KMS-11 (cell line): ENCODE measurements at regions not wholly inside any gene's neighbourhood (a gene's known extent, or its start where the extent isn't known, plus 50 kb on each side); places are given as distances from the start of the nearest gene placed in this dataset.
"Not testable (repeated sequence)": the region's sequence is repeated elsewhere in the genome, so short reads cannot be mapped to it uniquely, and the experiment has no call there.

Experiments used
- H2AFZ ChIP-seq: fragments of 200-600 bp; sonication (generic); 2 replicates; pipeline ENCODE4 v1.6.1; 2016; ENCODE audit warnings: antibody characterized with exemption, mixed run types, low read depth
- H3K27ac ChIP-seq: fragments of 200-600 bp; sonication (generic); 2 replicates; pipeline ENCODE4 v1.6.1; 2016; ENCODE audit warnings: mild to moderate bottlenecking, mixed run types
- H3K27me3 ChIP-seq: fragments of 200-600 bp; sonication (generic); 2 replicates; pipeline ENCODE4 v1.6.1; 2017; ENCODE audit warnings: mild to moderate bottlenecking, low read depth, mixed run types, moderate library complexity; ENCODE audit not compliant: insufficient read depth
- H3K36me3 ChIP-seq: fragments of 200-600 bp; sonication (generic); 2 replicates; pipeline ENCODE4 v1.6.1; 2017; ENCODE audit warnings: mild to moderate bottlenecking, mixed run types; ENCODE audit not compliant: insufficient read depth
- H3K4me1 ChIP-seq: fragments of 200-600 bp; sonication (generic); 2 replicates; pipeline ENCODE4 v1.6.1; 2016; ENCODE audit warnings: mild to moderate bottlenecking, low read depth, mixed run types; ENCODE audit not compliant: poor library complexity, severe bottlenecking
- H3K4me2 ChIP-seq: fragments of 200-600 bp; sonication (generic); 2 replicates; pipeline ENCODE4 v1.7.0; 2016; ENCODE audit warnings: mild to moderate bottlenecking, mixed run types
- H3K4me3 ChIP-seq: fragments of 200-600 bp; sonication (generic); IDR thresholded peaks from 2 replicates; pipeline ENCODE4 v1.6.1; 2017; ENCODE audit warnings: low read depth, low read length, mixed read lengths; ENCODE audit not compliant: insufficient read depth
- H3K79me2 ChIP-seq: fragments of 200-600 bp; sonication (generic); 2 replicates; pipeline ENCODE4 v1.6.1; 2016; ENCODE audit warnings: low read depth, mixed run types; ENCODE audit not compliant: insufficient read depth
- H3K9ac ChIP-seq: fragments of 200-600 bp; sonication (generic); 2 replicates; pipeline ENCODE4 v1.6.1; 2016; ENCODE audit warnings: mild to moderate bottlenecking, mixed run types
- H4K20me1 ChIP-seq: fragments of 200-600 bp; sonication (generic); 2 replicates; pipeline ENCODE4 v1.6.1; 2016; ENCODE audit warnings: mild to moderate bottlenecking, mixed run types; ENCODE audit not compliant: insufficient read depth
- CTCF ChIP-seq: fragments of 200-600 bp; sonication (generic); conservative IDR thresholded peaks from 2 replicates; pipeline ENCODE4 v1.6.1; 2017; ENCODE audit warnings: low read depth, mild to moderate bottlenecking, antibody characterized with exemption, low read length, moderate library complexity, mixed read lengths

- Histone ChIP-seq H3K4me2 (no peak overlapping the region), H3K79me2 (no peaks in the 10 kb centered on the region), H3K9ac (no peak overlapping the region), H3K27ac (no peak overlapping the region), H3K4me3 (no peak overlapping the region), H4K20me1 (no peaks in the 10 kb centered on the region), H3K27me3 (no peaks in the 10 kb centered on the region; the same call in 1 of the 2 replicates), H3K36me3 (no peaks in the 10 kb centered on the region), H2AFZ (no peak overlapping the region), H3K4me1 (no peaks in the 10 kb centered on the region)
- TF ChIP-seq CTCF, result no peak
Measured at GRCh38 chr22:27250886-27251285, 550.7 kb downstream of the MN1 start.

GRCh38 chr22:27251563-27251962, 550.0 kb downstream of the MN1 start:
- Histone ChIP-seq H3K79me2 (no peaks in the 10 kb centered on the region), H3K9ac (no peak overlapping the region), H3K4me3 (no peak overlapping the region), H3K27me3 (no peaks in the 10 kb centered on the region; the same call in 1 of the 2 replicates), H2AFZ (no peak overlapping the region), H4K20me1 (no peaks in the 10 kb centered on the region), H3K27ac (no peak overlapping the region), H3K4me1 (no peaks in the 10 kb centered on the region), H3K4me2 (no peak overlapping the region), H3K36me3 (no peaks in the 10 kb centered on the region)
- TF ChIP-seq CTCF, result no peak

GRCh38 chr22:27252282-27253049, 549.1 kb downstream of the MN1 start:
- H3K4me3 ChIP-seq, result no peak overlapping the region

GRCh38 chr22:27253108-27253902, 548.3 kb downstream of the MN1 start:
- no peaks in the 10 kb centered on the region for H3K36me3 ChIP-seq
- H3K4me2 ChIP-seq, result no peak overlapping the region
- no peaks in the 10 kb centered on the region for H3K4me1 ChIP-seq
- H3K27me3 ChIP-seq, result no peaks in the 10 kb centered on the region
- H3K27ac ChIP-seq, result no peak overlapping the region
- H3K9ac ChIP-seq, result no peak overlapping the region
- H3K79me2 ChIP-seq, result no peaks in the 10 kb centered on the region
- H2AFZ ChIP-seq, result no peak overlapping the region
- H4K20me1 ChIP-seq, result no peaks in the 10 kb centered on the region
- no peak overlapping the region for H3K4me3 ChIP-seq
- no peak for TF ChIP-seq CTCF

More at GRCh38 chr22:27252282-27253049, 549.1 kb downstream of the MN1 start:
- H3K4me2 ChIP-seq, result no peak overlapping the region
- H4K20me1 ChIP-seq, result no peaks in the 10 kb centered on the region
- no peak overlapping the region for H2AFZ ChIP-seq
- no peaks in the 10 kb centered on the region for H3K79me2 ChIP-seq
- no peak overlapping the region for H3K9ac ChIP-seq
- no peak overlapping the region for H3K27ac ChIP-seq
- TF ChIP-seq CTCF, result no peak
- H3K27me3 ChIP-seq, result no peaks in the 10 kb centered on the region
- no peaks in the 10 kb centered on the region for H3K36me3 ChIP-seq
- no peaks in the 10 kb centered on the region for H3K4me1 ChIP-seq

- not testable (repeated sequence) for H3K4me3 ChIP-seq, H3K27me3 ChIP-seq, H3K9ac ChIP-seq, H3K27ac ChIP-seq, H4K20me1 ChIP-seq, H3K79me2 ChIP-seq, H3K4me1 ChIP-seq, H3K4me2 ChIP-seq, H2AFZ ChIP-seq, H3K36me3 ChIP-seq
Measured at GRCh38 chr22:27254063-27254462, 547.5 kb downstream of the MN1 start.
